HG02870 (cell line): ENCODE measurements at regions not wholly inside any gene's neighbourhood (a gene's known extent, or its start where the extent isn't known, plus 50 kb on each side); places are given as distances from the start of the nearest gene placed in this dataset.

Experiments used
- ATAC-seq: cut with Tn5 transposase; IDR thresholded peaks from one replicate; pipeline ENCODE4 v1.9.1; 2021; ENCODE audit warnings: mild to moderate bottlenecking, moderate library complexity; ENCODE audit not compliant: unreplicated experiment

- ATAC-seq = no peak
These were observed 77.3 kb upstream of the ITGA1 start for GRCh38 chr5:52710310-52710971.

- ATAC-seq = no peak
These were observed 76.6 kb upstream of the ITGA1 start for GRCh38 chr5:52710972-52711596.

- no peak for ATAC-seq
These were observed 75.4 kb upstream of the ITGA1 start for GRCh38 chr5:52712354-52712753.

- peak; percentile 83 for ATAC-seq
These were observed 62.5 kb upstream of the ITGA1 start for GRCh38 chr5:52725065-52725746.

GRCh38 chr5:52725808-52726207, 61.9 kb upstream of the ITGA1 start:
- peak; percentile 19 for ATAC-seq

GRCh38 chr5:52727020-52727419, 60.7 kb upstream of the ITGA1 start:
- no peak for ATAC-seq

- ATAC-seq = no peak
These were observed 60.1 kb upstream of the ITGA1 start for GRCh38 chr5:52727576-52727975.

GRCh38 chr5:52728224-52728623, 59.5 kb upstream of the ITGA1 start:
- no peak for ATAC-seq

GRCh38 chr5:52728686-52729085, 59.0 kb upstream of the ITGA1 start:
- no peak for ATAC-seq

- no peak for ATAC-seq
These were observed 56.3 kb upstream of the ITGA1 start for GRCh38 chr5:52731274-52732027.

- ATAC-seq = no peak
These were observed 53.2 kb upstream of the ITGA1 start for GRCh38 chr5:52734557-52734956.

- ATAC-seq = no peak
These were observed 52.6 kb upstream of the ITGA1 start for GRCh38 chr5:52735139-52735538.
